ENCODE measurements at regions not wholly inside any gene's neighbourhood (a gene's known extent, or its start where the extent isn't known, plus 50 kb on each side); places are given as distances from the start of the nearest gene placed in this dataset.
"Not testable (repeated sequence)": the region's sequence is repeated elsewhere in the genome, so short reads cannot be mapped to it uniquely, and the experiment has no call there.

- H3K4me3 ChIP-seq = no peak overlapping the region
- H3K9me3 ChIP-seq = no peaks in the 10 kb centered on the region
- H3K27ac ChIP-seq = no peak overlapping the region
- DNase-seq = no peak
- no peak for ATAC-seq
- no peaks in the 10 kb centered on the region for H3K36me3 ChIP-seq
- no peaks in the 10 kb centered on the region for H3K4me1 ChIP-seq
- TF ChIP-seq, protein P1, sequence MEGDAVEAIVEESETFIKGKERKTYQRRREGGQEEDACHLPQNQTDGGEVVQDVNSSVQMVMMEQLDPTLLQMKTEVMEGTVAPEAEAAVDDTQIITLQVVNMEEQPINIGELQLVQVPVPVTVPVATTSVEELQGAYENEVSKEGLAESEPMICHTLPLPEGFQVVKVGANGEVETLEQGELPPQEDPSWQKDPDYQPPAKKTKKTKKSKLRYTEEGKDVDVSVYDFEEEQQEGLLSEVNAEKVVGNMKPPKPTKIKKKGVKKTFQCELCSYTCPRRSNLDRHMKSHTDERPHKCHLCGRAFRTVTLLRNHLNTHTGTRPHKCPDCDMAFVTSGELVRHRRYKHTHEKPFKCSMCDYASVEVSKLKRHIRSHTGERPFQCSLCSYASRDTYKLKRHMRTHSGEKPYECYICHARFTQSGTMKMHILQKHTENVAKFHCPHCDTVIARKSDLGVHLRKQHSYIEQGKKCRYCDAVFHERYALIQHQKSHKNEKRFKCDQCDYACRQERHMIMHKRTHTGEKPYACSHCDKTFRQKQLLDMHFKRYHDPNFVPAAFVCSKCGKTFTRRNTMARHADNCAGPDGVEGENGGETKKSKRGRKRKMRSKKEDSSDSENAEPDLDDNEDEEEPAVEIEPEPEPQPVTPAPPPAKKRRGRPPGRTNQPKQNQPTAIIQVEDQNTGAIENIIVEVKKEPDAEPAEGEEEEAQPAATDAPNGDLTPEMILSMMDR (IDR thresholded peaks at IDR 0.05) = no peak
- H3K27me3 ChIP-seq (ENCODE audit: low read depth) = no peaks in the 10 kb centered on the region
- intact Hi-C loops (cut with DNase I) = no loop called here
Observed at GRCh38 chr6:8627085-8627861, 191.9 kb upstream of the SLC35B3 start.

DNA sequence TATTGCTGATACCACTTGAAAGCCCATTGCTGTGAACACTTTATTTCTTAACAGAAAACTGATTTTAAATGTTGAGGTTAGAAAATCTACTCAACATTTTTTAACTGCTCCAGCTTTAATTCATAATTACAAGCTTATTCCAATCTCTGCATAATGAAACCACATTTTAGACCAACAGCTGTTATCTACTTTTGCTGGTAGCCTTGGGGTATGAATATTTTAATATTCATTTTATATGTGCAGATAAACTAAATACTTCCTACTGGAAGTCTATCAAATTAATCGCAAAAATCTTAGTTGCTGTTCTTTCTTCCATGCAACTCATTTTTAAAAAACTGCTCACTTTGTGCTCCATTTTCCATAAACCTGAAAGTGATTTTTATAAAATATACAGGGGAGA lies 189.3 kb upstream of the SLC35B3 start:
- TF ChIP-seq, protein P1 (IDR thresholded peaks at IDR 0.05) = no peak
- no peak overlapping the region for H3K27ac ChIP-seq
- H3K4me3 ChIP-seq = no peak overlapping the region
- H3K9me3 ChIP-seq = no peaks in the 10 kb centered on the region
- H3K4me1 ChIP-seq = no peaks in the 10 kb centered on the region
- intact Hi-C loops (cut with DNase I) = no loop called here
- no peak for ATAC-seq
- DNase-seq = no peak
- H3K36me3 ChIP-seq = no peaks in the 10 kb centered on the region
- H3K27me3 ChIP-seq (ENCODE audit: low read depth) = no peaks in the 10 kb centered on the region

DNA sequence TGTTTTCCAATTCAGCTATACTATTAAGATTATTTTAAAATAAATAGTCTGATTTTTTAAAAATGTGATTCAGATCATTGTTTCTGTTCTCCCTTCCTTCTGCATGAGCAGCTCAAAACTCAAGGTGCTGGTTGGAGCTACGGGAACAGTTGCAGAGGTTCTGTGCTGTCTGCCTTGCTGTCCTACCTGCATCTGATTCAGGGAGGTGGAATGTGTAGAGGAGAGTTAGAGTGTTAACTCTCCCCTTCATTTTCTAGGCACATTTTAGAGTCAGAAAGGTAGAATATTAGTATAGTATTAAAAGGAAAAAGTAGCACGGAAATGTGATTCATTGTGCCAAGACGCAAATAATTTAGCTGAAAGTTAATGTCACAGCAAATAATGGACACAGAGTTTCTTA lies 188.1 kb upstream of the SLC35B3 start:
- no peak overlapping the region for H3K4me3 ChIP-seq
- no peak overlapping the region for H3K27ac ChIP-seq
- intact Hi-C loops (cut with DNase I) = no loop called here
- no peaks in the 10 kb centered on the region for H3K9me3 ChIP-seq
- TF ChIP-seq, protein P1 (IDR thresholded peaks at IDR 0.05) = no peak
- H3K36me3 ChIP-seq = no peaks in the 10 kb centered on the region
- no peaks in the 10 kb centered on the region for H3K4me1 ChIP-seq
- H3K27me3 ChIP-seq (ENCODE audit: low read depth) = no peaks in the 10 kb centered on the region
- no peak for DNase-seq
- ATAC-seq = no peak

DNA sequence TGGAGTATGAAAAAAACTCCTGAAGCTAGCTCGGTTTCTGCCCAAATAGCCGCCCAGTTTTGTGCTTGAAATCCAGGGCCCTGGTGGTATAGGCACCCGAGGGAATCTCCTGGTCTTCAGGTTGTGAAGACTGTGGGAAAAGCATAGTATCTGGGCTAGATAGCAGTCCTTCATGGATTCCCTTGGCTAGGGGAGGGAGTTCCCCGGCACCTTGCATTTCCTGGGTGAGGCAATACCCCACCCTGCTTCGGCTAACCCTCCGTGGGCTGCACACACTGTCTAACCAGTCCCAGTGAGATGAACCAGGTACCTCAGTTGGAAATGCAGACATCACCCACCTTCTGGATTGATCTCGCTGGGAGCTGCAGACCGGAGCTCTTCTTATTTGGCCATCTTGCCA lies 184.5 kb upstream of the SLC35B3 start:
- intact Hi-C loops (cut with DNase I) = no loop called here
- ATAC-seq (no peak), DNase-seq (no peak)
- no peak overlapping the region for H3K4me3 ChIP-seq
- TF ChIP-seq, protein P1 (IDR thresholded peaks at IDR 0.05) = no peak
- no peaks in the 10 kb centered on the region for H3K9me3 ChIP-seq
- H3K27me3 ChIP-seq (ENCODE audit: low read depth) = no peaks in the 10 kb centered on the region
- H3K4me1 ChIP-seq = no peaks in the 10 kb centered on the region
- no peaks in the 10 kb centered on the region for H3K36me3 ChIP-seq
- no peak overlapping the region for H3K27ac ChIP-seq

DNA sequence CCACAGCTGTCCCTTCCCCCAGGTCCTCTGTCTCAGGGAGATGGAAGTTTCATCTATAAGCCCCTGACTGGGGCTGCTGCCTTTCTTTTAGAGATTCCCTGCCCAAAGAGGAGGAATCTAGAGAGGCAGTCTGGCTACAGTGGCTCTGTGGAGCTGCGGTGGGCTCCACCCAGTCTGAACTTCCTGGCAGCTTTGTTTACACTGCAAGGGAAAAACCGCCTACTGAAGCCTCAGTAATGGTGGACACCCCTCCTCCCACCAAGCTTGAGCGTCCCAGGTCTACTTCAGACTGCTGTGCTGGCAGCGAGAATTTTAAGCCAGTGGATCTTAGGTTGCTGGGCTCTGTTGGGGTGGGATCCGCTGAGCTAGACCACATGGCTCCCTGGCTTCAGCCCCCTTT lies 184.1 kb upstream of the SLC35B3 start:
- H3K4me1 ChIP-seq; H3K27ac ChIP-seq; H3K4me3 ChIP-seq; intact Hi-C loops (cut with DNase I); ATAC-seq; H3K9me3 ChIP-seq; H3K36me3 ChIP-seq; DNase-seq; H3K27me3 ChIP-seq (ENCODE audit: low read depth): not testable (repeated sequence)

DNA sequence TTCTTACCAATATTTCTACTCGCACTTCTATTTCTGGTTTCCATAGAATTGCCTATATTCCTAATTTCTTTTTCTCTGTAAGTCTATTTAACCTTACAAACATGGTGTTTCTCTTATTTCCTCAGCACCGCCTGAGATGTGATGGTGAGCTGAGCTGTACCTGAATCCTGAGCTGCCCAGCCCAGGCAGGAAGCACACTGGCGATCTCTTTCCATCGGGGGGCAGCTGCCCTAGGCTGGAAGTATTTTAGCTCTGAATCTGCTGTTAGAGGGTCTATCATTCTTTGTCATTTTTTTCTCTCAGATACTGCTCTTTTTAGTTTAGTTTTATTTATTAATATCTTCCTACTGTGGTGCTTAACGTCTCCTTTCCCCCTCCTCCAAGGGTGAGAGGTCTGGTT lies 173.4 kb upstream of the SLC35B3 start:
- ATAC-seq (no peak), DNase-seq (no peak)
- Histone ChIP-seq H3K36me3 (no peaks in the 10 kb centered on the region), H3K4me3 (no peak overlapping the region), H3K27ac (no peak overlapping the region), H3K27me3 (ENCODE audit: low read depth) (no peaks in the 10 kb centered on the region), H3K4me1 (no peaks in the 10 kb centered on the region), H3K9me3 (no peaks in the 10 kb centered on the region)
- TF ChIP-seq, protein P1 (IDR thresholded peaks at IDR 0.05) = no peak
- intact Hi-C loops (cut with DNase I) = no loop called here

Data from lower lobe of right lung (tissue), 2 donors.